GM12878 (cell line): ENCODE measurements at regions not wholly inside any gene's neighbourhood (a gene's known extent, or its start where the extent isn't known, plus 50 kb on each side); places are given as distances from the start of the nearest gene placed in this dataset.

Experiments
- ATAC-seq: fragments of 200-7000 bp; cut with Tn5 transposase; 3 replicates; pipeline ENCODE4 v1.9.1; 2020; ENCODE audit warnings: mild to moderate bottlenecking, moderate library complexity
- BruUV-seq: library from RNA; stranded (reverse); fragments of 400-500 nt; replicated peaks from 2 replicates; lab custom pipeline; 2021; lab: Mats Ljungman, UMichigan
- CTCF ChIA-PET: fragments of 300-600 bp; sonication (Branson Sonifier 250); formaldehyde crosslinking; extraction: SDS; loops from one replicate; lab custom pipeline; 2021; ENCODE audit warnings: inconsistent platforms; lab: Yijun Ruan, JAX
- POLR2A ChIA-PET: fragments of 350-600 bp; formaldehyde crosslinking; extraction: SDS; loops from one replicate; lab custom pipeline; 2021; ENCODE audit warnings: inconsistent platforms; lab: Charles Lee
- RAD21 ChIA-PET: fragments of 300-600 bp; sonication (Branson Sonifier 250); formaldehyde crosslinking; loops from one replicate; lab custom pipeline; 2023; ENCODE audit warnings: antibody characterized with exemption; ENCODE audit not compliant: unreplicated experiment; lab: Charles Lee
- SMC1A ChIA-PET: fragments of 300-600 bp; sonication (Branson Sonifier 250); formaldehyde crosslinking; loops from one replicate; lab custom pipeline; 2023; ENCODE audit not compliant: unreplicated experiment, uncharacterized antibody; lab: Charles Lee
- DNase-seq: peaks from one replicate; pipeline ENCODE4 v3.0.0-alpha.2; 2011; ENCODE audit warnings: low read depth, low spot score
- FAIRE-seq: peaks from 3 replicates; lab custom pipeline; 2011; peaks lifted over from hg19 to GRCh38; lab: Jason Lieb, UNC
- H2AFZ ChIP-seq: 2 replicates; pipeline ENCODE4 v1.6.0; 2011; ENCODE audit warnings: low read depth, low read length, control low read depth; ENCODE audit not compliant: control insufficient read depth
- H3K27ac ChIP-seq: 2 replicates; pipeline ENCODE4 v1.5.1; 2011; ENCODE audit warnings: control low read depth; ENCODE audit not compliant: control insufficient read depth, insufficient read depth
- H3K27me3 ChIP-seq, 2 experiments: replicated peaks in 1 of 2; 2 replicates each; pipeline versions ENCODE4 v1.6.0 to v1.6.1; 2011; ENCODE audit warnings: low read length in 1 of 2; ENCODE audit not compliant: control insufficient read depth in 2 of 2, insufficient read depth in 2 of 2
- H3K36me3 ChIP-seq, 2 experiments: 2 replicates each; pipeline ENCODE4 v1.5.1; 2011; ENCODE audit warnings: low read length in 1 of 2; ENCODE audit not compliant: control insufficient read depth in 2 of 2, insufficient read depth in 2 of 2
- H3K4me1 ChIP-seq: 2 replicates; pipeline ENCODE4 v1.6.1; 2011; ENCODE audit warnings: mild to moderate bottlenecking, low read length, moderate library complexity, mixed read lengths; ENCODE audit not compliant: control insufficient read depth, insufficient read depth
- H3K4me2 ChIP-seq: 2 replicates; pipeline ENCODE4 v1.6.0; 2011; ENCODE audit warnings: control low read depth; ENCODE audit not compliant: control insufficient read depth, insufficient read depth
- H3K4me3 ChIP-seq: fragments of 200-600 bp; sonication (generic); 2 replicates; pipeline ENCODE4 v1.5.1; 2016
- H3K79me2 ChIP-seq: 2 replicates; pipeline ENCODE4 v1.6.0; 2011; ENCODE audit warnings: low read length; ENCODE audit not compliant: control insufficient read depth, insufficient read depth
- H3K9ac ChIP-seq: 2 replicates; pipeline ENCODE4 v1.8.0; 2011; ENCODE audit warnings: low read length, control low read depth, mixed read lengths; ENCODE audit not compliant: control insufficient read depth, insufficient read depth
- H3K9me3 ChIP-seq: replicated peaks from 3 replicates; pipeline ENCODE4 v1.5.1; 2011; ENCODE audit warnings: mild to moderate bottlenecking, low read length; ENCODE audit not compliant: control insufficient read depth, insufficient read depth
- H4K20me1 ChIP-seq: 2 replicates; pipeline ENCODE4 v1.6.0; 2011; ENCODE audit not compliant: control insufficient read depth, insufficient read depth
- BACH1 ChIP-seq: fragments of 450-650 bp; IDR thresholded peaks from 2 replicates; pipeline ENCODE4 v1.6.1; 2017; ENCODE audit warnings: mild to moderate bottlenecking, borderline replicate concordance
- FOS ChIP-seq: IDR thresholded peaks from 3 replicates; pipeline ENCODE4 v1.6.1; 2011; ENCODE audit warnings: borderline replicate concordance; ENCODE audit not compliant: insufficient read length; ENCODE audit errors: extremely low read depth
- HCFC1 ChIP-seq: fragments of 150-350 bp; IDR thresholded peaks from 2 replicates; pipeline ENCODE4 v1.6.1; 2014; ENCODE audit warnings: low read length
- LARP7 ChIP-seq: fragments of 450-650 bp; IDR thresholded peaks from 2 replicates; pipeline ENCODE4 v1.6.1; 2017; ENCODE audit warnings: mild to moderate bottlenecking
- RB1 ChIP-seq: fragments of 450-650 bp; formaldehyde crosslinking; IDR thresholded peaks from 2 replicates; pipeline ENCODE4 v1.6.1; 2017; ENCODE audit warnings: mild to moderate bottlenecking, borderline replicate concordance
- SMAD5 ChIP-seq: IDR thresholded peaks from 2 replicates; pipeline ENCODE4 v1.6.1; 2016; ENCODE audit warnings: antibody characterized with exemption, low read depth
- whole genome bisulfite sequencing: methylation state at CpG from one replicate; pipeline ENCODE4 v1.1.6; 2016; ENCODE audit warnings: low lambda C conversion rate; ENCODE audit not compliant: insufficient replicate concordance, insufficient coverage; ENCODE audit errors: missing lambda C conversion rate; 5-methylcytosine and 5-hydroxymethylcytosine counted together
- in situ Hi-C: fragments of 300-500 bp; cut with MboI; formaldehyde crosslinking; loops from 9 replicates; pipeline ENCODE4 v1.14.3; 2018; ENCODE audit warnings: mixed read lengths
- intact Hi-C: fragments of 100-400 bp; cut with micrococcal nuclease; formaldehyde crosslinking; loops from one replicate; pipeline ENCODE4 v1.14.2; 2022; ENCODE audit not compliant: unreplicated experiment
- TF ChIP-seq, protein P1 (sequence below): fragments of 450-650 bp; conservative IDR thresholded peaks from 2 replicates; pipeline ENCODE4 v1.6.1; 2017; ENCODE audit warnings: mild to moderate bottlenecking, moderate library complexity
- TF ChIP-seq, protein P2 (sequence below): IDR thresholded peaks from 2 replicates; pipeline ENCODE4 v1.6.1; 2012; ENCODE audit warnings: improper control_type of control experiment, low read depth, low read length; ENCODE audit not compliant: insufficient replicate concordance

DNA sequence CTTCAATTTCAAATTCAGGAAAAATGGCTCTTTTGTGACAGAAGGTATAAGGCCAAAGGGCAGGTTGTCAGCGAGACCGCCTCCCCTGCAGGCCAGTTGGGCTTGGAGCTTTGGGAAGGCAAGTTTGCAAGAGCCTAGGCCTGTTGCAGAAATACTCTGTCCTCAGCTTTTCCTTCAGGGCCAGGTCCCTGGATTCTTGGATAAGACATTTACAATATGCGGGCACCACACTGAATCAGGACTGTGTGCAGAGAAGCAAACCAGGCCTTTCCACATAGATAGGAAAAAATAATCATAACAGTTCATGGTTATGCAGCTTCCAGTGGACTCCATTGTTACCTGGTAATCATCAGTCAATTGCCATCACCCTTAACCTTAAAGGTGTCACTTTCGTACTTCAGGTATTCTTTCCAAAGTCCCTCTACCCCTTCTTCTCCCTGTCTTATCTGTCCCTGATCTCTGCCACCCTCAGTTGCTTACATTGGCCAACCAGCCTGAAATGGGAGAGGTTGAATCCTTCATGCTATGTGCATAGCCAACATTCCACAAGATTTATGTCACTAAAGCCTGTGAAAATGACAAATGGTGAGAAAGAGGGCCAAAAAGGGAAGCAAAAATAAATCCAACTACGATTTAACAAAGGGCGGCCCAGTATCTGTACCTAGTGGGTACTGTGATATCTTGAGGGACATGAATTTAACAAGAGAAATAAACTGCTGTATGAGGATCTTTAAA lies 304.5 kb upstream of the NFE2L3 start:
- H3K9me3 ChIP-seq = no peaks in the 10 kb centered on the region
- peaks cover 4 to 6% of the 10 kb centered on the region in 2 experiments for H3K27me3 ChIP-seq
- BruUV-seq = no TSS peak
- H2AFZ ChIP-seq = no peak overlapping the region
- SMC1A ChIA-PET = interaction anchor here (0.8 to 1.2 kb wide), 3 partner anchors 12 to 588 kb away, joined by 3 read pairs; no protein-coding TSS in a partner anchor
- no peak for FAIRE-seq
- WGBS = 60% methylated on average over 6 of the region's 6 CpGs
- no peak overlapping the region for H3K4me2 ChIP-seq
- in situ Hi-C loops = no loop called here
- no peak overlapping the region for H3K9ac ChIP-seq
- intact Hi-C loops = no loop called here
- TF ChIP-seq, protein P1, sequence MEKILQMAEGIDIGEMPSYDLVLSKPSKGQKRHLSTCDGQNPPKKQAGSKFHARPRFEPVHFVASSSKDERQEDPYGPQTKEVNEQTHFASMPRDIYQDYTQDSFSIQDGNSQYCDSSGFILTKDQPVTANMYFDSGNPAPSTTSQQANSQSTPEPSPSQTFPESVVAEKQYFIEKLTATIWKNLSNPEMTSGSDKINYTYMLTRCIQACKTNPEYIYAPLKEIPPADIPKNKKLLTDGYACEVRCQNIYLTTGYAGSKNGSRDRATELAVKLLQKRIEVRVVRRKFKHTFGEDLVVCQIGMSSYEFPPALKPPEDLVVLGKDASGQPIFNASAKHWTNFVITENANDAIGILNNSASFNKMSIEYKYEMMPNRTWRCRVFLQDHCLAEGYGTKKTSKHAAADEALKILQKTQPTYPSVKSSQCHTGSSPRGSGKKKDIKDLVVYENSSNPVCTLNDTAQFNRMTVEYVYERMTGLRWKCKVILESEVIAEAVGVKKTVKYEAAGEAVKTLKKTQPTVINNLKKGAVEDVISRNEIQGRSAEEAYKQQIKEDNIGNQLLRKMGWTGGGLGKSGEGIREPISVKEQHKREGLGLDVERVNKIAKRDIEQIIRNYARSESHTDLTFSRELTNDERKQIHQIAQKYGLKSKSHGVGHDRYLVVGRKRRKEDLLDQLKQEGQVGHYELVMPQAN = no peak
- no peak for TF ChIP-seq LARP7
- TF ChIP-seq, protein P2, sequence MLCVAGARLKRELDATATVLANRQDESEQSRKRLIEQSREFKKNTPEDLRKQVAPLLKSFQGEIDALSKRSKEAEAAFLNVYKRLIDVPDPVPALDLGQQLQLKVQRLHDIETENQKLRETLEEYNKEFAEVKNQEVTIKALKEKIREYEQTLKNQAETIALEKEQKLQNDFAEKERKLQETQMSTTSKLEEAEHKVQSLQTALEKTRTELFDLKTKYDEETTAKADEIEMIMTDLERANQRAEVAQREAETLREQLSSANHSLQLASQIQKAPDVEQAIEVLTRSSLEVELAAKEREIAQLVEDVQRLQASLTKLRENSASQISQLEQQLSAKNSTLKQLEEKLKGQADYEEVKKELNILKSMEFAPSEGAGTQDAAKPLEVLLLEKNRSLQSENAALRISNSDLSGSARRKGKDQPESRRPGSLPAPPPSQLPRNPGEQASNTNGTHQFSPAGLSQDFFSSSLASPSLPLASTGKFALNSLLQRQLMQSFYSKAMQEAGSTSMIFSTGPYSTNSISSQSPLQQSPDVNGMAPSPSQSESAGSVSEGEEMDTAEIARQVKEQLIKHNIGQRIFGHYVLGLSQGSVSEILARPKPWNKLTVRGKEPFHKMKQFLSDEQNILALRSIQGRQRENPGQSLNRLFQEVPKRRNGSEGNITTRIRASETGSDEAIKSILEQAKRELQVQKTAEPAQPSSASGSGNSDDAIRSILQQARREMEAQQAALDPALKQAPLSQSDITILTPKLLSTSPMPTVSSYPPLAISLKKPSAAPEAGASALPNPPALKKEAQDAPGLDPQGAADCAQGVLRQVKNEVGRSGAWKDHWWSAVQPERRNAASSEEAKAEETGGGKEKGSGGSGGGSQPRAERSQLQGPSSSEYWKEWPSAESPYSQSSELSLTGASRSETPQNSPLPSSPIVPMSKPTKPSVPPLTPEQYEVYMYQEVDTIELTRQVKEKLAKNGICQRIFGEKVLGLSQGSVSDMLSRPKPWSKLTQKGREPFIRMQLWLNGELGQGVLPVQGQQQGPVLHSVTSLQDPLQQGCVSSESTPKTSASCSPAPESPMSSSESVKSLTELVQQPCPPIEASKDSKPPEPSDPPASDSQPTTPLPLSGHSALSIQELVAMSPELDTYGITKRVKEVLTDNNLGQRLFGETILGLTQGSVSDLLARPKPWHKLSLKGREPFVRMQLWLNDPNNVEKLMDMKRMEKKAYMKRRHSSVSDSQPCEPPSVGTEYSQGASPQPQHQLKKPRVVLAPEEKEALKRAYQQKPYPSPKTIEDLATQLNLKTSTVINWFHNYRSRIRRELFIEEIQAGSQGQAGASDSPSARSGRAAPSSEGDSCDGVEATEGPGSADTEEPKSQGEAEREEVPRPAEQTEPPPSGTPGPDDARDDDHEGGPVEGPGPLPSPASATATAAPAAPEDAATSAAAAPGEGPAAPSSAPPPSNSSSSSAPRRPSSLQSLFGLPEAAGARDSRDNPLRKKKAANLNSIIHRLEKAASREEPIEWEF = no peak
- no peak for TF ChIP-seq SMAD5
- no peak for TF ChIP-seq FOS
- no peak for TF ChIP-seq BACH1
- TF ChIP-seq RB1 = no peak
- no peak for TF ChIP-seq HCFC1
- TF ChIP-seq, all 136 proteins: peak for 0
- ATAC-seq = no peak
- Histone ChIP-seq H3K27ac (no peak overlapping the region), H3K79me2 (no peaks in the 10 kb centered on the region), H3K4me1 (peaks cover 4% of the 10 kb centered on the region; the same call in 1 of the 2 replicates), H4K20me1 (no peaks in the 10 kb centered on the region), H3K36me3 (no peaks in the 10 kb centered on the region), H3K4me3 (no peak overlapping the region)
- ChIA-PET CTCF (interaction anchor here (1.2 to 1.8 kb wide), 3 partner anchors 126 to 456 kb away, joined by 3 to 6 read pairs (median 4); no protein-coding TSS in a partner anchor), RAD21 (no interaction called here), POLR2A (no interaction called here)
- DNase-seq = no peak
